ENCODE measurements at regions not wholly inside any gene's neighbourhood (a gene's known extent, or its start where the extent isn't known, plus 50 kb on each side); places are given as distances from the start of the nearest gene placed in this dataset.

GRCh38 chr1:229825042-229825441 is 199.0 kb downstream of the URB2 start:
- no peak for DNase-seq

- DNase-seq: no peak
Measured at GRCh38 chr1:229828461-229828860, 202.4 kb downstream of the URB2 start.

- DNase-seq: no peak
Measured at GRCh38 chr1:229832695-229833094, 206.6 kb downstream of the URB2 start.

- DNase-seq: no peak
Measured at GRCh38 chr1:229834230-229834629, 208.2 kb downstream of the URB2 start.

GRCh38 chr1:229835226-229835625 is 209.2 kb downstream of the URB2 start:
- no peak for DNase-seq

- no peak for DNase-seq
Measured at GRCh38 chr1:229836324-229836723, 210.3 kb downstream of the URB2 start.

GRCh38 chr1:229838204-229838603 is 212.2 kb downstream of the URB2 start:
- no peak for DNase-seq

GRCh38 chr1:229839800-229840199 is 213.8 kb downstream of the URB2 start:
- no peak for DNase-seq

GRCh38 chr1:229841230-229841629 is 215.2 kb downstream of the URB2 start:
- DNase-seq: no peak

GRCh38 chr1:229842302-229843255 is 216.5 kb downstream of the URB2 start:
- DNase-seq: no peak

- DNase-seq: peak; percentile 1
Measured at GRCh38 chr1:229843627-229844238, 217.7 kb downstream of the URB2 start.

- no peak for DNase-seq
Measured at GRCh38 chr1:229844675-229845074, 218.6 kb downstream of the URB2 start.

GRCh38 chr1:229845410-229846138 is 219.5 kb downstream of the URB2 start:
- DNase-seq: no peak

- DNase-seq: no peak
Measured at GRCh38 chr1:229846351-229846750, 220.3 kb downstream of the URB2 start.

GRCh38 chr1:229848752-229849677 is 218.0 kb upstream of the GALNT2 start:
- DNase-seq: peak; percentile 11

GRCh38 chr1:229851511-229851910 is 215.5 kb upstream of the GALNT2 start:
- no peak for DNase-seq

- no peak for DNase-seq
Measured at GRCh38 chr1:229853751-229854150, 213.3 kb upstream of the GALNT2 start.

- DNase-seq: no peak
Measured at GRCh38 chr1:229854620-229855019, 212.4 kb upstream of the GALNT2 start.

- DNase-seq: no peak
Measured at GRCh38 chr1:229856009-229856650, 210.9 kb upstream of the GALNT2 start.

GRCh38 chr1:229857585-229857984 is 209.5 kb upstream of the GALNT2 start:
- DNase-seq: no peak

GRCh38 chr1:229859026-229859425 is 208.0 kb upstream of the GALNT2 start:
- no peak for DNase-seq

GRCh38 chr1:229860926-229861325 is 206.1 kb upstream of the GALNT2 start:
- DNase-seq: no peak

All from fibroblast of upper back skin (primary cell).